ENCODE measurements at regions not wholly inside any gene's neighbourhood (a gene's known extent, or its start where the extent isn't known, plus 50 kb on each side); places are given as distances from the start of the nearest gene placed in this dataset.

DNA sequence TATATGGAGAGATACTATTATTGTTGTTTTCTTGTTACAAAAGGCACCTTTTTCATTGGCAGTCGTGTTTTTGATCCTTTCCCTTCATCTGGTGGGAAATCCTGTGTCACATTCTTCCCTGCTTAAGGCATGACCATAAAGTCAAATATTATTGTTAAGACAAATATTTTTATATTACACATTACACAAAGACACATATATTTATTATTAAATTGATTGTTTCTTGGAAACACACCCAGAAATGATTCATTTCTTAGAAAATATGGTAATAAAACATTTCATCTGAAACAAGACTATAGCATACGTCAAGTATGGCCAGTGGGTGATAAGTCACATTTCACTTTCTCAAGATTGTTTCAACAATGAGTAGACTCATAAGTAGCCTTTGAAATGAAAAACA lies 77.3 kb downstream of the KCTD12 start:
- Mint-ChIP-seq H3K36me3 (ENCODE audit: low read depth) (no peaks in the 10 kb centered on the region), H3K4me1 (no peaks in the 10 kb centered on the region), H3K4me3 (no peak overlapping the region), H3K9me3 (peaks cover 5% of the 10 kb centered on the region), H3K27ac (no peak overlapping the region), H3K27me3 (peaks cover 3% of the 10 kb centered on the region)
- no peak for ATAC-seq (replicated peaks)

DNA sequence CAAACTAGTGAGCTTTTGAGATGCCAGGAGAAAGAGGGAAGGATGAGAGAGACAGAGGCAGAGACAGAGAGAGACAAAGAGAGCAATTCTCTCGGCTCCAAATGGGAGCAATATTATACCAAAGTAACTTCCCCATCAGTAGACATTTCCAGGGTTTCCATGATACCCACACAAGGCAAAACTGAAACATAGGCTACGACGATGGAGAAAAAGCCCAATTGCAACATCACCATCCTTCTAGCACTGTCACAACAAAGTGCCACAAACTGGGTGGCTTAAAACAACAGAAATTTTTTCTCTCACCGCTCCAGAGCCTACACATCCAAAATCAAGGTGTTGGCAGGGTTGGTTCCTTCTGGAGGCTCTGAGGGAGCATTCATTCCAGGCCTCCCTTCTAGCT lies 81.4 kb downstream of the KCTD12 start:
- Mint-ChIP-seq H3K27ac (no peak overlapping the region), H3K27me3 (no peaks in the 10 kb centered on the region), H3K9me3 (no peaks in the 10 kb centered on the region), H3K4me3 (no peak overlapping the region), H3K36me3 (ENCODE audit: low read depth) (no peaks in the 10 kb centered on the region), H3K4me1 (no peaks in the 10 kb centered on the region)
- no peak for ATAC-seq (replicated peaks)

DNA sequence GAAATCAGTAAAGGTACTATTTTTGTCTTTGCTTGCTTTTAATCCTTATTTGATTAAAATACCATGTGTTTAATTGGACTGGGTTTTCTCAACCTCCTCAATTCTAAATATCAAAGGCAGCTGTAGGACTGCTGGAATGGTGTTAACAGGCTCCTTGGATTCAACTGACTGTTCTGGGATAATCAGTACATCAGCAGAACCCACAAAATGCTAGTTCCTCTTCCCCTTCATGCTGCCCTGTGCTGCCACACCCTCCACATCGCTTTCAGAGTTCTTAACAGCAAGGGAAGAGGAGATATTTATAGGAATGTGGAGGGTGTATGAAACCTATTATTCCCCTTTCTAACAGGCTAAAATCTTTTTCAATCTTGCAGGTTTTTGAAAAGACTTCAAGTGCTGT lies 82.4 kb downstream of the KCTD12 start:
- no peak overlapping the region for H3K27ac Mint-ChIP-seq
- H3K9me3 Mint-ChIP-seq: no peaks in the 10 kb centered on the region
- H3K4me1 Mint-ChIP-seq: no peaks in the 10 kb centered on the region
- H3K36me3 Mint-ChIP-seq (ENCODE audit: low read depth): no peaks in the 10 kb centered on the region
- H3K27me3 Mint-ChIP-seq: no peaks in the 10 kb centered on the region
- no peak for ATAC-seq (replicated peaks)
- no peak overlapping the region for H3K4me3 Mint-ChIP-seq

DNA sequence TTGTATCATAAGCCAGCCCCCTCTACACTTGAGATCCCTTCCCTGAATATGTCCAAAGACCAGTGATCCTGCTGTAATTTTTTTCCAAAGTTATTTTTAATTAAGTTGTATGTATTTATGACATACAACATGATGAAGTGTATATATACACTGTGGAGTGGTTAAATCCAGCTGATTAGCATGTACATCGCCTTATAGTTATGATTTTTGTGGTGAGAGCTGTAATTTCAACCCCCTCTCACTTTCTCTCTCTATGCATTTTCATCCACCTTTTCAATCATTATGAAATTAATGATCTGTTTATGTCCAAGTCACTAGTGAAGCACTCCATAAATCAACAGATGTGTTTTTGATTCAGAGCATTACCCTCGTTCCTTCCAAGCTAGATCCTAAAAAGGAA lies 85.3 kb downstream of the KCTD12 start:
- H3K27me3 Mint-ChIP-seq: no peaks in the 10 kb centered on the region
- H3K4me1 Mint-ChIP-seq: no peaks in the 10 kb centered on the region
- H3K9me3 Mint-ChIP-seq: no peaks in the 10 kb centered on the region
- no peak for ATAC-seq (replicated peaks)
- no peaks in the 10 kb centered on the region for H3K36me3 Mint-ChIP-seq (ENCODE audit: low read depth)
- H3K4me3 Mint-ChIP-seq: no peak overlapping the region
- H3K27ac Mint-ChIP-seq: no peak overlapping the region

DNA sequence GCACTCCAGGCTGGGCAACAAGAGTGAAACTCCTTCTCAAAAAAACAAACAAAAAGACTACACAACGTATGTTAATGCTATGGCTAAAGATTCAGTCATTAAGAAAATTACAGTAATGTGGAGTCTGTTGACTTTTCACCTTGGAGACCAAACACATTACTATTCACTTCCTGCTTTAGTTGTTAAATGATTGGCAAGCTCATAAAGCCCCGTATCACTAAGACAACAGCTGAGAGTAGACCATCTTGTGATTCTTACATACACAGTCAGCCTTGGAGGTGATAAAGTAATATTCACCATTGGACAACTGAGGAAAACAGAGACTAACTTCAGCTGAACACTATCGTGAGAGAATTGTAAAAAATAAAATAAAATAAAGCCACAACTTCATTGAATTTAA lies 86.5 kb downstream of the KCTD12 start:
- H3K27ac Mint-ChIP-seq: no peak overlapping the region

DNA sequence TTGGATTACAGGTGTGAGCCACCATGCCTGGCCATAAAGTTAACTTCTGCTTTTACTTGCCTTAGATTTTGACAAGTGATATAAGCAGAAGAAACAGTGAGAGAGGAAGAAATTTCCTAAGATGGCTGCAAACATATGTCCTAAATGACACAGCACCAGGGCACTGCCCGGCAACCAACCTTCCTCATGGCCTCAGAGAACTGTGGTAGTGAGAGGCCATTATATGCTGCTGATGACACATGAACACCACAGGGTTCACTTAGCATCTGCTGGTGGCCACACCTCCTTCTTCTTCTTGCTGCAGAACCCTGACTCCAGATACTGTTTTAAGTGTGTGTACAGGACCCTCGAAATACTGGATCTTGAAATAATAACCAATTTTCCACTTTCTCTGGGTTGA lies 88.2 kb downstream of the KCTD12 start:
- no peaks in the 10 kb centered on the region for H3K27me3 Mint-ChIP-seq
- H3K9me3 Mint-ChIP-seq: no peaks in the 10 kb centered on the region
- H3K4me1 Mint-ChIP-seq: no peaks in the 10 kb centered on the region
- H3K36me3 Mint-ChIP-seq (ENCODE audit: low read depth): no peaks in the 10 kb centered on the region
- H3K4me3 Mint-ChIP-seq: no peak overlapping the region
- no peak for ATAC-seq (replicated peaks)
- H3K27ac Mint-ChIP-seq: no peak overlapping the region

More for the DNA sequence above, 86.5 kb downstream of the KCTD12 start:
- Mint-ChIP-seq H3K9me3 (no peaks in the 10 kb centered on the region), H3K4me3 (no peak overlapping the region), H3K36me3 (ENCODE audit: low read depth) (no peaks in the 10 kb centered on the region), H3K4me1 (no peaks in the 10 kb centered on the region), H3K27me3 (no peaks in the 10 kb centered on the region)
- peak; percentile 18 for ATAC-seq (replicated peaks)

DNA sequence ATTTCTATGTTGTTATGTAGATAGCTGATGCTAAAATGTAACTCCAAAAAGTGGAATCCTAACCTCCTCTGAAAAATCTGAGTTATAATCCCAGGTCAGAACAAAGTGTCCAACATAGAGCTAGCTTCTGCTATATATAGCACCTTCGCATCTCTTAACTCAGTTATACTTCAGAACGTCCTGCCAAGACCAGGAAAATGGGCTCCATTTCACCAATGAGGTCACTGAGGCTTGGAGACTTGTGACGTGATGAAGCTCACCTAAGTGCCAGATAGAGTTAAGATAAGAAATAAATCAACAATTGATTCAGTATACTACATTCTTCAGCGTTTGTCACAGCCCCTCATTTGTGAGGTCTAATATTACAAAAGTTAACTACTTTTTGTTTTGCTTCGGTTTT lies 88.8 kb downstream of the KCTD12 start:
- ATAC-seq (replicated peaks): no peak
- H3K36me3 Mint-ChIP-seq (ENCODE audit: low read depth): no peaks in the 10 kb centered on the region
- H3K4me3 Mint-ChIP-seq: no peak overlapping the region
- no peaks in the 10 kb centered on the region for H3K9me3 Mint-ChIP-seq
- H3K27ac Mint-ChIP-seq: no peak overlapping the region
- H3K27me3 Mint-ChIP-seq: no peaks in the 10 kb centered on the region
- no peaks in the 10 kb centered on the region for H3K4me1 Mint-ChIP-seq

DNA sequence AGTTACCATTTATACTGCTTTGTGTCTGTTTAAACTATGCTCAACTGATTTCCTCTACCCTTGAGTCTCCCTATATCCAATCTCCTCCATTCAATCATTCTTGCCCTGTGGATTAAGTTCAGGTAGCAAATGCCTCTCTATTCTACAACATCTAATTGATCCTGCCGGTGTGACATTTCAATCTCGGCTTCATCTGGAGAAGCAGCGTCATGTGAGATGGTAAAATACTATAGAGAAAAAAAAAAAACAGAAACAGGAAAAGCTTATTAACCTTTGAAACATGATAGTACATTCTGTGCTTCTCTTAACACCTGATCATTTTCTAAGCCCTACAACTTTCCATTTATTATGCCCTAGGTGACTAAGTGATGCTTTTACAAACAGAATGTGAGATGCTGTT lies 89.4 kb downstream of the KCTD12 start:
- Mint-ChIP-seq H3K36me3 (ENCODE audit: low read depth) (no peaks in the 10 kb centered on the region), H3K9me3 (no peaks in the 10 kb centered on the region), H3K4me1 (no peaks in the 10 kb centered on the region), H3K4me3 (no peak overlapping the region), H3K27me3 (no peaks in the 10 kb centered on the region), H3K27ac (no peak overlapping the region)
- ATAC-seq (replicated peaks): no peak

DNA sequence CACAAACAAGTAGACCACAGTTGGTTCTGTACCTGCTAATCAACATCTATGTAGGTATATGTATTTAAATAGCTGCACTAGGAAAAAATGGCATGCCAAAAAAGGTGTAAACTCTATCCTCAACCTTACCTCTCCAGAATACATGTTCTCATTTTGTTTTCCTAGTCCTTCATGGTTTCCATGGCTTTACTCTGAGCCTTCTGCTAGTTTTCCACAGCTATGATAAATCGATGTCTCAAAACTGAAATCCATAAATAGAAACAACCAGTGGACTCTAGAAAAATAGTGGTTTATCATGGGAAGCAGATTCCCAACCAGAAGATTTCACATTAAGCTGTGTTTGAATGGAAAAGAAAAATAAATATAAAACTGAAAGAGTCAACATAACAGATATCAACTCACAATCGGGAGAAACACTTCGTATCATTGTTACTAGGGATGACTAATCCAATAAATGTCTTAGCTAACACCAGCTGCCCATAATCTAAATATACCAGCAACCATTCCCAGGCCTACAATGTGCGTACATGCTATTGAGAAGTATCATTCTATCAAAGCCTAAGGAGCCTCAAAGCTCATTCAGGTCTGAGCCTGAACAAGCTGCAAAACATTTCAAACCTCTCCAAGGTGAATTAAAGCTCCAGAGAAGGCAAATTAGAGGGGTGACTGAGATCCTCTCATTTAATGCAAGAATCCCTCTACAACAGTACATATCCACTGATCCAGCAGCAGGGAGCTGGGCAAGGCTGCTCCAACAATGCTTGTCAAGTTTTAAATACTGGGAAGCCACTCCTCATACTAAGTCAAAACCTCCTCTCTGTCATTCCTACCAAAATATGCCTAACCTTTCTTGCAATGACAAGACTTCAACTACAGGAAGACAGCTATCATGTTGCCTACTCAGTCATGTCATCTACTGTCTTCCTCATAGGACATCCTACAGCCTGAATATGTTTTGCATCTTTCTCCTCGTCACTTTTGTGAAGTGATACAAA lies 90.2 kb downstream of the KCTD12 start:
- H3K27ac Mint-ChIP-seq: no peak overlapping the region
- ATAC-seq (replicated peaks): no peak
- no peak overlapping the region for H3K4me3 Mint-ChIP-seq

DNA sequence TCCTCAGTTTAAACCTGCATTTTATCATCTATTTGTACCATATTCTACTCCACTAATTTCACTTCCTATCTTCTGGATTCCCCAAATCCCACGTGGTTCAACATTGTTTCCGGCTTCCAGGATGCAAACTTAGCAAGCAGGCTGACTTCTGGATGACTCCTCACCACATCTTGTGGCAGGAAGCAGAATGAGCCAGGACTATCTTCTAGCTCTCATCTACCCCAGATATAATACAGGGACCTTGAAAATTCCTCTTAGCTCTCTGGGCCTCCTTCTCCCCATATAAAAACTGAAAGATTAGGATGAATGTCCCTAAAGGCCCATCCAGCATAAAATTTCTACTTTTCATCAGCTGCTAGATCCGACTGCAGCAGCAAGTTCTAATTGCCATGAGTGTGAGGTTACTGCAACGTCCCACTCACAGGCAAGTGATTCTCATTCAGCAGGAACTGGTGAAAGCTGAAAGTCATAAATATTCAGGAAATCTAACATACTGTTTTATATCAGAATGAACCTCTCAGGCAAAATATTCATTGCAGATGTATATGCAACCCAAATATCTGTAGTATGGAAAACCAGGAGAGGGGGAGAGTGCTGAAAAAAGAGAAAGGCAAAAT lies 93.4 kb downstream of the KCTD12 start:
- Mint-ChIP-seq H3K36me3 (ENCODE audit: low read depth) (no peaks in the 10 kb centered on the region), H3K27me3 (no peaks in the 10 kb centered on the region), H3K4me1 (no peaks in the 10 kb centered on the region), H3K4me3 (no peak overlapping the region), H3K27ac (no peak overlapping the region), H3K9me3 (no peaks in the 10 kb centered on the region)
- ATAC-seq (replicated peaks): no peak

More for the DNA sequence above, 90.2 kb downstream of the KCTD12 start:
- H3K4me1 Mint-ChIP-seq: no peaks in the 10 kb centered on the region
- no peaks in the 10 kb centered on the region for H3K27me3 Mint-ChIP-seq
- H3K9me3 Mint-ChIP-seq: no peaks in the 10 kb centered on the region
- no peaks in the 10 kb centered on the region for H3K36me3 Mint-ChIP-seq (ENCODE audit: low read depth)

DNA sequence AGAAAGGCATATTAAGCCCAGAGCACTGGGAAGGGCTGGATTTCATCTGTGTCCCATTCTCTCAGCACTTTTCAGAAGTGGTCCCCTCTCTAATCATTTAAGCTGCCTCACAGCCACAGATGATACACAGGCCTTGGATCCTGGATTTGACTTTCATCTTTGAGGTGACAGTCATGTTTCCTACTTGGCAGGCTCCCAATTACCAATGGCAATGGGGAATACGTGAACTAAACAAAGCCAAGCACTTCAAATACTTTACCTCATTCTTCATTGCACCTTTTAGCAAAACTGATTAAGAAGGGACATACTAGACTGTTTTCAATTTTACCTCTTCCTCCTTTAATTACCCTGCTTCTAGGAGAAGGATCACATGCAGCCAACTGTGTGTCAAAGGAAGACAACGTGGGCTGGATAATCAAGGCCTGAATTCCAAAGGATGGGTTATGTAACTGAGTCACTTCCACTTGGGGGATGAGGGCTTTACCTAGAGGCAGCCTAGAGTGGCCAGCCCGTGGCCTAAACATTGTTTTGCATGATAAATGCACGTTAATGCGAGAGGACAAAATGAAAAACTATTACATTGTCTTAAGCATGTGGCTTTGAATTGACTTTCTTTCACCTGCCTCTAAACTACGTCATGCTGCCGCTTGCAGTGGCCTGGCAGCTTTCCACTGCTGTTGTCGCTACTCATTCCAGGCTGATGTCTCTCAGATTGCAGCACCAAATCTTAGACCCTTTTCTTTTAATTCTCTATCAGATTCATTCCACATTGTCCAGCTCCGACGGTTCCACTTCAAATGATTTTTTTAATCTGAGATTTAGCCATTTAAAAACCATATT lies 95.0 kb downstream of the KCTD12 start:
- H3K36me3 Mint-ChIP-seq (ENCODE audit: low read depth): no peaks in the 10 kb centered on the region
- H3K4me3 Mint-ChIP-seq: no peak overlapping the region
- no peaks in the 10 kb centered on the region for H3K9me3 Mint-ChIP-seq

DNA sequence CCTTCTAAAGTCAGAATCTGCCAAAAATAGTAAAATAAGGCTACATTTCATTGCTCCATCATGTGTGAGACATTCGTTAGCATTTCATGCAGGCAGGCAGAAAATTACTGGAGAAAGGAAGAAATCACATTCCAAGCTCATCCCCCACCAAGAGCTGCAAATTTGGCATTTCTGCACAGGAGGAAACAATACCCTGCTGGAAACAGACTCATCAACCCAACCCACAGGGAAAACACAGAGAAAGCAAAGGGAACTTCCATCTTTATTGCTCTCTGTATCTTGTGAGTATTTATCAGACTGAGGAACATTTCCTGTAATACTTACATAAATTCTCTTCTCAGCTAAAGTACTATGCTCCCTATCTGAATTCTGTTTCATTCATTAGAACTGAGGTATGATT lies 95.7 kb downstream of the KCTD12 start:
- Mint-ChIP-seq H3K27me3 (no peaks in the 10 kb centered on the region), H3K27ac (no peak overlapping the region), H3K9me3 (no peaks in the 10 kb centered on the region), H3K36me3 (ENCODE audit: low read depth) (no peaks in the 10 kb centered on the region), H3K4me3 (no peak overlapping the region), H3K4me1 (no peaks in the 10 kb centered on the region)
- no peak for ATAC-seq (replicated peaks)

More for the DNA sequence above, 95.0 kb downstream of the KCTD12 start:
- no peaks in the 10 kb centered on the region for H3K27me3 Mint-ChIP-seq
- H3K27ac Mint-ChIP-seq: no peak overlapping the region
- no peaks in the 10 kb centered on the region for H3K4me1 Mint-ChIP-seq
- no peak for ATAC-seq (replicated peaks)

DNA sequence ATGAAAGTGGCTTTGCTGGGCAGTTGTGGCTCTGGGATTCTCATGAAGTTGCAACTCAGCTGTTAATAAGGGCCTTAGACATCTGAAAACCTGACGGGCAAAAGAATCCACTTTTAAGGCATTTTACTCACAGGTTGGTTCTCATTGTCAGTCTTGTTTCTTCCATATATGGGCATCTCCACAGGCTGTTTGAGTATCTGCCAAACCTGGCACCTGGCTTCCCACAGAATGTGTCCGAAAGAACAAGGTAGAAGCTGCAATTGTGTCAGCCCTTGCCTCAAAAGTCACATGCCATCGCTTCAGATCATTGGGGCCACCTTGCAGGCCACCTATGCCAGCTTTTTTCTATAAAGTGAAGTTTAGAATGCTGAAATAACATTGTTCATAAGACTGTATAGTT lies 102.4 kb downstream of the KCTD12 start:
- H3K27ac Mint-ChIP-seq: no peak overlapping the region
- ATAC-seq (replicated peaks): no peak
- H3K9me3 Mint-ChIP-seq: no peaks in the 10 kb centered on the region
- H3K4me3 Mint-ChIP-seq: no peak overlapping the region
- H3K36me3 Mint-ChIP-seq (ENCODE audit: low read depth): no peaks in the 10 kb centered on the region
- peaks cover 17% of the 10 kb centered on the region for H3K27me3 Mint-ChIP-seq
- H3K4me1 Mint-ChIP-seq: no peaks in the 10 kb centered on the region

DNA sequence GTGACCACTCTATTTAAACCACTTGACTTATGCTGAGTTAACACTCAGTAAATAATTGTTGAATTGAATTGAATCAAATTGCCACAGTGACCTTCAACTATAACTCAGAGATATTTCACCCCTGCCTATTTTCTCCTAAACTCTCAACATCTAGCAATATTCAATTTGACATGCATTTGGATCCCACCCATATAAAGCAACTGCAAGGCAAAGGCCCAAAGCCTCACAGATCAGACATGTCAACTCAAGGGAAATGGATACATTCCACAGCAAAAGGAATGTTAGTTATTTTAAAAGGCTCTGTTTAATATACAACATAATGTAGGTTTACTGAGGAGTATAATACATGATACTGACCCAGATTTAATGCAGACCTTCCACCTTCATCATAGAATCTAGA lies 107.4 kb downstream of the KCTD12 start:
- ATAC-seq (replicated peaks): no peak
- no peak overlapping the region for H3K4me3 Mint-ChIP-seq
- H3K4me1 Mint-ChIP-seq: no peaks in the 10 kb centered on the region
- no peak overlapping the region for H3K27ac Mint-ChIP-seq
- no peaks in the 10 kb centered on the region for H3K36me3 Mint-ChIP-seq (ENCODE audit: low read depth)
- peaks cover 14% of the 10 kb centered on the region for H3K27me3 Mint-ChIP-seq
- no peaks in the 10 kb centered on the region for H3K9me3 Mint-ChIP-seq
